ENCODE measurements at regions not wholly inside any gene's neighbourhood (a gene's known extent, or its start where the extent isn't known, plus 50 kb on each side); places are given as distances from the start of the nearest gene placed in this dataset.

- TF ChIP-seq POLR2A (IDR thresholded peaks at IDR 0.05; ENCODE audit: extremely low read depth, insufficient read length) (no peak), MAX (IDR thresholded peaks at IDR 0.05; ENCODE audit: low read depth, low read length) (no peak), CTCF (IDR thresholded peaks at IDR 0.05; ENCODE audit: low read depth, low read length) (no peak), MYC (IDR thresholded peaks at IDR 0.05; ENCODE audit: low read depth, low read length) (no peak)
- no peak for DNase-seq (ENCODE audit: low read depth)
- no peak overlapping the region for H3K4me3 ChIP-seq (ENCODE audit: low read depth, low read length)
Measured at GRCh38 chr11:134791102-134791501, 379.1 kb upstream of the B3GAT1 start.

- no peak overlapping the region for H3K4me3 ChIP-seq (ENCODE audit: low read depth, low read length)
- no peak for TF ChIP-seq MYC (IDR thresholded peaks at IDR 0.05; ENCODE audit: low read depth, low read length)
- no peak for TF ChIP-seq MAX (IDR thresholded peaks at IDR 0.05; ENCODE audit: low read depth, low read length)
- no peak for TF ChIP-seq POLR2A (IDR thresholded peaks at IDR 0.05; ENCODE audit: extremely low read depth, insufficient read length)
- no peak for TF ChIP-seq CTCF (IDR thresholded peaks at IDR 0.05; ENCODE audit: low read depth, low read length)
- DNase-seq (ENCODE audit: low read depth): no peak
Measured at GRCh38 chr11:134789104-134789503, 377.1 kb upstream of the B3GAT1 start.

- TF ChIP-seq POLR2A (IDR thresholded peaks at IDR 0.05; ENCODE audit: extremely low read depth, insufficient read length) (no peak), MAX (IDR thresholded peaks at IDR 0.05; ENCODE audit: low read depth, low read length) (no peak), CTCF (IDR thresholded peaks at IDR 0.05; ENCODE audit: low read depth, low read length) (no peak), MYC (IDR thresholded peaks at IDR 0.05; ENCODE audit: low read depth, low read length) (no peak)
- no peak for DNase-seq (ENCODE audit: low read depth)
- no peak overlapping the region for H3K4me3 ChIP-seq (ENCODE audit: low read depth, low read length)
Measured at GRCh38 chr11:134786636-134787035, 374.6 kb upstream of the B3GAT1 start.

- DNase-seq (ENCODE audit: low read depth): no peak
- TF ChIP-seq CTCF (IDR thresholded peaks at IDR 0.05; ENCODE audit: low read depth, low read length): no peak
- TF ChIP-seq POLR2A (IDR thresholded peaks at IDR 0.05; ENCODE audit: extremely low read depth, insufficient read length): no peak
- no peak for TF ChIP-seq MAX (IDR thresholded peaks at IDR 0.05; ENCODE audit: low read depth, low read length)
- no peak for TF ChIP-seq MYC (IDR thresholded peaks at IDR 0.05; ENCODE audit: low read depth, low read length)
- no peak overlapping the region for H3K4me3 ChIP-seq (ENCODE audit: low read depth, low read length)
Measured at GRCh38 chr11:134785660-134786284, 373.7 kb upstream of the B3GAT1 start.

GRCh38 chr11:134785059-134785458, 373.0 kb upstream of the B3GAT1 start:
- no peak for TF ChIP-seq MYC (IDR thresholded peaks at IDR 0.05; ENCODE audit: low read depth, low read length)
- no peak for TF ChIP-seq CTCF (IDR thresholded peaks at IDR 0.05; ENCODE audit: low read depth, low read length)
- no peak for TF ChIP-seq POLR2A (IDR thresholded peaks at IDR 0.05; ENCODE audit: extremely low read depth, insufficient read length)
- TF ChIP-seq MAX (IDR thresholded peaks at IDR 0.05; ENCODE audit: low read depth, low read length): no peak
- no peak overlapping the region for H3K4me3 ChIP-seq (ENCODE audit: low read depth, low read length)
- no peak for DNase-seq (ENCODE audit: low read depth)

Measured in NB4 (cell line).